Fibroblast of skin of right quadriceps (primary cell): ENCODE measurements at regions not wholly inside any gene's neighbourhood (a gene's known extent, or its start where the extent isn't known, plus 50 kb on each side); places are given as distances from the start of the nearest gene placed in this dataset.
"Not testable (repeated sequence)": the region's sequence is repeated elsewhere in the genome, so short reads cannot be mapped to it uniquely, and the experiment has no call there.

Experiments
- DNase-seq: peaks from one replicate; pipeline ENCODE4 v3.0.0-alpha.2; 2013

GRCh38 chr22:23460517-23461031 is 119.5 kb downstream of the IGLL1 start:
- DNase-seq, result not testable (repeated sequence)

- DNase-seq, result not testable (repeated sequence)
Measured at GRCh38 chr22:23459645-23460516, 120.2 kb downstream of the IGLL1 start.

GRCh38 chr22:23458663-23459541 is 121.2 kb downstream of the IGLL1 start:
- DNase-seq, result no peak

- DNase-seq, result no peak
Measured at GRCh38 chr22:23457380-23457985, 122.6 kb downstream of the IGLL1 start.

GRCh38 chr22:23456666-23457379 is 123.3 kb downstream of the IGLL1 start:
- DNase-seq, result not testable (repeated sequence)

- DNase-seq, result not testable (repeated sequence)
Measured at GRCh38 chr22:23454345-23454744, 125.7 kb downstream of the IGLL1 start.

GRCh38 chr22:23453277-23453676 is 126.8 kb downstream of the IGLL1 start:
- no peak for DNase-seq

- no peak for DNase-seq
Measured at GRCh38 chr22:23452231-23453010, 127.7 kb downstream of the IGLL1 start.

GRCh38 chr22:23451452-23452230 is 128.4 kb downstream of the IGLL1 start:
- DNase-seq, result not testable (repeated sequence)

GRCh38 chr22:23450821-23451220 is 129.3 kb downstream of the IGLL1 start:
- DNase-seq, result not testable (repeated sequence)

GRCh38 chr22:23450434-23450795 is 129.7 kb downstream of the IGLL1 start:
- DNase-seq, result no peak

GRCh38 chr22:23449748-23450433 is 130.2 kb downstream of the IGLL1 start:
- not testable (repeated sequence) for DNase-seq

- not testable (repeated sequence) for DNase-seq
Measured at GRCh38 chr22:23448499-23449288, 131.4 kb downstream of the IGLL1 start.

- DNase-seq, result no peak
Measured at GRCh38 chr22:23446796-23447350, 133.2 kb downstream of the IGLL1 start.

GRCh38 chr22:23446194-23446593 is 133.9 kb downstream of the IGLL1 start:
- not testable (repeated sequence) for DNase-seq

- not testable (repeated sequence) for DNase-seq
Measured at GRCh38 chr22:23443905-23444304, 136.2 kb downstream of the IGLL1 start.

GRCh38 chr22:23439581-23439980 is 140.5 kb downstream of the IGLL1 start:
- not testable (repeated sequence) for DNase-seq

- DNase-seq, result no peak
Measured at GRCh38 chr22:23438216-23438615, 141.9 kb downstream of the IGLL1 start.

GRCh38 chr22:23437779-23438178 is 142.3 kb downstream of the IGLL1 start:
- no peak for DNase-seq
